ENCODE measurements at regions not wholly inside any gene's neighbourhood (a gene's known extent, or its start where the extent isn't known, plus 50 kb on each side); places are given as distances from the start of the nearest gene placed in this dataset.

GRCh38 chr5:98416541-98416940 lies 356.9 kb upstream of the RGMB start:
- no peaks in the 10 kb centered on the region for H3K27me3 ChIP-seq
- no peaks in the 10 kb centered on the region for H3K36me3 ChIP-seq
- TF ChIP-seq CTCF (IDR thresholded peaks at IDR 0.05) = no peak
- H3K27ac ChIP-seq = no peak overlapping the region
- H3K9me3 ChIP-seq = no peaks in the 10 kb centered on the region
- no peak overlapping the region for H3K4me3 ChIP-seq
- no peaks in the 10 kb centered on the region for H3K4me1 ChIP-seq
- no peak for DNase-seq (ENCODE audit: low spot score)

- Histone ChIP-seq H3K36me3 (no peaks in the 10 kb centered on the region), H3K27me3 (no peaks in the 10 kb centered on the region), H3K27ac (no peak overlapping the region), H3K4me3 (no peak overlapping the region), H3K4me1 (no peaks in the 10 kb centered on the region), H3K9me3 (no peaks in the 10 kb centered on the region)
- DNase-seq (ENCODE audit: low spot score) = no peak
- TF ChIP-seq CTCF (IDR thresholded peaks at IDR 0.05) = no peak
These were observed 353.6 kb upstream of the RGMB start for GRCh38 chr5:98419825-98420224.

GRCh38 chr5:98424681-98425450 lies 348.6 kb upstream of the RGMB start:
- TF ChIP-seq CTCF (IDR thresholded peaks at IDR 0.05) = no peak
- Histone ChIP-seq H3K4me3 (no peak overlapping the region), H3K27ac (no peak overlapping the region), H3K36me3 (no peaks in the 10 kb centered on the region), H3K4me1 (no peaks in the 10 kb centered on the region), H3K27me3 (no peaks in the 10 kb centered on the region), H3K9me3 (no peaks in the 10 kb centered on the region)
- DNase-seq (ENCODE audit: low spot score) = no peak

GRCh38 chr5:98425640-98426039 lies 347.8 kb upstream of the RGMB start:
- no peak overlapping the region for H3K27ac ChIP-seq
- H3K36me3 ChIP-seq = no peaks in the 10 kb centered on the region
- DNase-seq (ENCODE audit: low spot score) = no peak
- H3K4me3 ChIP-seq = no peak overlapping the region
- no peaks in the 10 kb centered on the region for H3K27me3 ChIP-seq
- TF ChIP-seq CTCF (IDR thresholded peaks at IDR 0.05) = no peak
- H3K4me1 ChIP-seq = no peaks in the 10 kb centered on the region
- H3K9me3 ChIP-seq = no peaks in the 10 kb centered on the region

GRCh38 chr5:98428806-98429205 lies 344.7 kb upstream of the RGMB start:
- no peak for TF ChIP-seq CTCF (IDR thresholded peaks at IDR 0.05)
- Histone ChIP-seq H3K4me1 (no peaks in the 10 kb centered on the region), H3K36me3 (no peaks in the 10 kb centered on the region), H3K9me3 (no peaks in the 10 kb centered on the region), H3K27ac (no peak overlapping the region), H3K27me3 (no peaks in the 10 kb centered on the region), H3K4me3 (no peak overlapping the region)
- no peak for DNase-seq (ENCODE audit: low spot score)

- H3K9me3 ChIP-seq = no peaks in the 10 kb centered on the region
- H3K27ac ChIP-seq = no peak overlapping the region
- no peak for TF ChIP-seq CTCF (IDR thresholded peaks at IDR 0.05)
- no peaks in the 10 kb centered on the region for H3K36me3 ChIP-seq
- no peak overlapping the region for H3K4me3 ChIP-seq
- H3K4me1 ChIP-seq = no peaks in the 10 kb centered on the region
- DNase-seq (ENCODE audit: low spot score) = no peak
- no peaks in the 10 kb centered on the region for H3K27me3 ChIP-seq
These were observed 341.1 kb upstream of the RGMB start for GRCh38 chr5:98432378-98432777.
